ENCODE measurements at regions not wholly inside any gene's neighbourhood (a gene's known extent, or its start where the extent isn't known, plus 50 kb on each side); places are given as distances from the start of the nearest gene placed in this dataset.

DNA sequence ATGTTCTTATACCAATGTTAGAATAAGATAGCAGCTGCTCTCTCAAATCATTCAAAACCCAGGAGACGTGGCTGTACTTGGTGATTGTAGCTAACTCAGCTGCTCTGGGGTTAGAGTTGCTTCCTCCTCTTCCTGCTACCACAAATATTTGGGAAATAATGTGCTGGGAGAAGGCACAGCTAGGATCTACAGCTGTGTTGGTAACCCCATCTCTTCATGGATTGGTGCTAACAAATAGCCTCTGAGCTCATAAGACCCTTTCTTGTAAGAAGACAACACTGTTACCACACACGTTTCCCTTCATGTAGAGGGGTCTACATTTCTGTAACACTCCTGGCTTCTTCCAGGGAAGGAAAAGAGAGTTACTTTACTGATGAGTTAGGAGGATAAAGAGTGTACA, 911.0 kb upstream of the CITED2 start:
- Histone ChIP-seq H3K36me3 (ENCODE audit: low read length) (no peaks in the 10 kb centered on the region), H3K4me3 (ENCODE audit: insufficient read depth, low read length, poor library complexity, severe bottlenecking) (no peak overlapping the region), H3F3A (ENCODE audit: insufficient read depth) (no peaks in the 10 kb centered on the region), H3K9ac (ENCODE audit: low read length) (no peak overlapping the region), H4K20me1 (ENCODE audit: low read depth, low read length) (no peaks in the 10 kb centered on the region), H3K79me2 (ENCODE audit: insufficient read depth, low read length) (no peaks in the 10 kb centered on the region), H3K4me2 (ENCODE audit: low read depth, low read length, poor library complexity, severe bottlenecking) (no peak overlapping the region), H3K27me3 (ENCODE audit: low read length) (no peaks in the 10 kb centered on the region), H3K27ac (ENCODE audit: low read depth, low read length) (no peak overlapping the region), H3K9me2 (replicated peaks; ENCODE audit: insufficient read depth, low read length) (no peaks in the 10 kb centered on the region), H2AFZ (ENCODE audit: low read depth, low read length, severe bottlenecking) (no peak overlapping the region), H3K9me3 (ENCODE audit: insufficient read depth, low read length) (no peaks in the 10 kb centered on the region)
- TF ChIP-seq, protein P1, sequence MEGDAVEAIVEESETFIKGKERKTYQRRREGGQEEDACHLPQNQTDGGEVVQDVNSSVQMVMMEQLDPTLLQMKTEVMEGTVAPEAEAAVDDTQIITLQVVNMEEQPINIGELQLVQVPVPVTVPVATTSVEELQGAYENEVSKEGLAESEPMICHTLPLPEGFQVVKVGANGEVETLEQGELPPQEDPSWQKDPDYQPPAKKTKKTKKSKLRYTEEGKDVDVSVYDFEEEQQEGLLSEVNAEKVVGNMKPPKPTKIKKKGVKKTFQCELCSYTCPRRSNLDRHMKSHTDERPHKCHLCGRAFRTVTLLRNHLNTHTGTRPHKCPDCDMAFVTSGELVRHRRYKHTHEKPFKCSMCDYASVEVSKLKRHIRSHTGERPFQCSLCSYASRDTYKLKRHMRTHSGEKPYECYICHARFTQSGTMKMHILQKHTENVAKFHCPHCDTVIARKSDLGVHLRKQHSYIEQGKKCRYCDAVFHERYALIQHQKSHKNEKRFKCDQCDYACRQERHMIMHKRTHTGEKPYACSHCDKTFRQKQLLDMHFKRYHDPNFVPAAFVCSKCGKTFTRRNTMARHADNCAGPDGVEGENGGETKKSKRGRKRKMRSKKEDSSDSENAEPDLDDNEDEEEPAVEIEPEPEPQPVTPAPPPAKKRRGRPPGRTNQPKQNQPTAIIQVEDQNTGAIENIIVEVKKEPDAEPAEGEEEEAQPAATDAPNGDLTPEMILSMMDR (IDR thresholded peaks at IDR 0.05; ENCODE audit: insufficient read depth, low read length, poor library complexity, severe bottlenecking): no peak
- TF ChIP-seq EZH2phosphoT487 (conservative IDR thresholded peaks at IDR 0.05; ENCODE audit: low read length): no peak

DNA sequence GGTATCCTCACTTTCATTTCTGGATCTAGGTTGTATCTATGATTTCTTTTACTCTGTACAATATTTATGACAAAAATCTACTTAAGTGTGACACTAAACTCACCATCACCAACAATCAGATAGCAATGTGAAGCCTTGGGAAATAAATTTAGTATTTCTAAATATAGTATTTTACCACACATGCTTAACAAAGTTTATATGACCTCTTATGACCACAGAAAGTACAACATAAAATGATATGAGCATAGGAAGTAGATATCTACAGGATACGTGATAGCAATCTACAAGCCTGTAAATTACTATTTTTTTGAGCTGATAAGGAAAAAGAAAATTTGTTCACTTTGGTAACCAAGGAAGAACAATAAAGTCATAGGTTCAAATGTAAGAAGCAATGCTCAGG, 910.4 kb upstream of the CITED2 start:
- Histone ChIP-seq H4K20me1 (ENCODE audit: low read depth, low read length) (no peaks in the 10 kb centered on the region), H3K4me2 (ENCODE audit: low read depth, low read length, poor library complexity, severe bottlenecking) (no peak overlapping the region), H3K9me2 (replicated peaks; ENCODE audit: insufficient read depth, low read length) (no peaks in the 10 kb centered on the region), H3K9ac (ENCODE audit: low read length) (no peak overlapping the region), H3K27me3 (ENCODE audit: low read length) (no peaks in the 10 kb centered on the region), H3F3A (ENCODE audit: insufficient read depth) (no peaks in the 10 kb centered on the region), H3K36me3 (ENCODE audit: low read length) (no peaks in the 10 kb centered on the region), H2AFZ (ENCODE audit: low read depth, low read length, severe bottlenecking) (no peak overlapping the region), H3K9me3 (ENCODE audit: insufficient read depth, low read length) (no peaks in the 10 kb centered on the region), H3K27ac (ENCODE audit: low read depth, low read length) (no peak overlapping the region), H3K79me2 (ENCODE audit: insufficient read depth, low read length) (no peaks in the 10 kb centered on the region), H3K4me3 (ENCODE audit: insufficient read depth, low read length, poor library complexity, severe bottlenecking) (no peak overlapping the region)
- TF ChIP-seq, protein P1 (IDR thresholded peaks at IDR 0.05; ENCODE audit: insufficient read depth, low read length, poor library complexity, severe bottlenecking): no peak
- TF ChIP-seq EZH2phosphoT487 (conservative IDR thresholded peaks at IDR 0.05; ENCODE audit: low read length): no peak

DNA sequence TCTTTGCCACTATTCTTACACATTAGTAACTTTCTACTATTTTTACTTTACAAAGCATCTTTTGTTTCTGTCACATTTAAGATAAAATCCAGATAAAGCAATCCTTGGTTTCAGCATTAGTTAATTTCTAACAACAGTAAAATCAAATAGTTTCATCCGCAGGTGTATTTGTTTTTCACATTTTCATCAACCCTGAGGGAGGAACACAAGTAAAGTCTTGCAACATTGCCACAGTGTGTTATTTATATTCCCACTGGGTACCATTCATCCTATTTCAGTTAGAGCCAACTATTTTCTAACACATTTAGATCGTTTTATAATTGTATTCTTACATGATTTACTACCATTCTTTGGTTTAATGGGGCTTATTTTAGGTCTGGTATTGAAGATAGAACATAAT, 908.7 kb upstream of the CITED2 start:
- no peak overlapping the region for H3K9ac ChIP-seq (ENCODE audit: low read length)
- no peaks in the 10 kb centered on the region for H3K36me3 ChIP-seq (ENCODE audit: low read length)
- H3K4me3 ChIP-seq (ENCODE audit: insufficient read depth, low read length, poor library complexity, severe bottlenecking): no peak overlapping the region
- H2AFZ ChIP-seq (ENCODE audit: low read depth, low read length, severe bottlenecking): no peak overlapping the region
- H3K79me2 ChIP-seq (ENCODE audit: insufficient read depth, low read length): no peaks in the 10 kb centered on the region
- no peaks in the 10 kb centered on the region for H3K9me3 ChIP-seq (ENCODE audit: insufficient read depth, low read length)
- H3K27me3 ChIP-seq (ENCODE audit: low read length): no peaks in the 10 kb centered on the region
- no peaks in the 10 kb centered on the region for H4K20me1 ChIP-seq (ENCODE audit: low read depth, low read length)
- no peak overlapping the region for H3K4me2 ChIP-seq (ENCODE audit: low read depth, low read length, poor library complexity, severe bottlenecking)
- no peak overlapping the region for H3K27ac ChIP-seq (ENCODE audit: low read depth, low read length)
- no peaks in the 10 kb centered on the region for H3K9me2 ChIP-seq (replicated peaks; ENCODE audit: insufficient read depth, low read length)
- no peak for TF ChIP-seq EZH2phosphoT487 (conservative IDR thresholded peaks at IDR 0.05; ENCODE audit: low read length)
- TF ChIP-seq, protein P1 (IDR thresholded peaks at IDR 0.05; ENCODE audit: insufficient read depth, low read length, poor library complexity, severe bottlenecking): no peak
- no peaks in the 10 kb centered on the region for H3F3A ChIP-seq (ENCODE audit: insufficient read depth)
